GM12891 (cell line): ENCODE measurements at regions not wholly inside any gene's neighbourhood (a gene's known extent, or its start where the extent isn't known, plus 50 kb on each side); places are given as distances from the start of the nearest gene placed in this dataset.

ENCODE experiments used
- DNase-seq: peaks from one replicate; pipeline ENCODE4 v3.0.0; 2011; ENCODE audit warnings: low spot score; ENCODE audit not compliant: insufficient read length
- FAIRE-seq: peaks from 2 replicates; lab custom pipeline; 2011; peaks lifted over from hg19 to GRCh38; lab: Jason Lieb, UNC
- PAX5 ChIP-seq: IDR thresholded peaks from 2 replicates; pipeline ENCODE4 v1.6.1; 2011; ENCODE audit warnings: low read length, moderate library complexity, mild to moderate bottlenecking; ENCODE audit not compliant: insufficient read depth, severe bottlenecking
- POLR2A ChIP-seq: IDR thresholded peaks from 2 replicates; pipeline ENCODE4 v1.6.1; 2011; ENCODE audit warnings: low read depth, low read length, control low read depth
- POLR2AphosphoS5 ChIP-seq: IDR thresholded peaks from 2 replicates; pipeline ENCODE4 v1.6.1; 2011; ENCODE audit warnings: low read depth, low read length, control low read depth
- POU2F2 ChIP-seq: IDR thresholded peaks from 2 replicates; pipeline ENCODE4 v1.6.1; 2011; ENCODE audit warnings: low read depth, mild to moderate bottlenecking, control low read depth, low read length, moderate library complexity
- SPI1 ChIP-seq: IDR thresholded peaks from 2 replicates; pipeline ENCODE4 v1.6.1; 2011; ENCODE audit warnings: low read depth, low read length, control low read depth
- TAF1 ChIP-seq: IDR thresholded peaks from 2 replicates; pipeline ENCODE4 v1.6.1; 2011; ENCODE audit warnings: low read depth, low read length, control low read depth

DNA sequence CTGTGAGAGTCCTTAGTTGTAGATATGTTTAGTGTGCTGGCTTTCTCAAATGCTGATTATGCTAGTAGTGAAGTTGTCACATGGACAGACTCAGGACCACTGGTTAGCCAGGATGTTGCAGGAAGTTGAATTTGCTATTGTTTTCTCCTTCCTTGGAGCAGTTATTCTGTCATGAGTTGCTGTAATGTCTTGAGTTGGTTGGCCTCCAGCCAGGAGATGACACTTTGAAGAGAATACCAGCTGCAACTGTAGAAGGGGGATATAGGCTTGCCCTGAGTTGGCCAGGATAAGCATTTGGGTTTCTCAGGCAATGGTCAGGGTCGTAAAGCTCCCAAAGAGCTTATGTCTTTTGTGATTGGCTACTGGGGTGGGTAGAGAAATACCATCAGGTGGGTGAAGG is 206.7 kb downstream of the ZNF621 start:
- DNase-seq (no peak), FAIRE-seq (no peak)
- TF ChIP-seq PAX5 (no peak), SPI1 (no peak), TAF1 (no peak), POLR2AphosphoS5 (no peak), POU2F2 (no peak), POLR2A (no peak)

GRCh38 chr3:40736943-40737342 is 212.2 kb downstream of the ZNF621 start:
- DNase-seq = no peak
- no peak for TF ChIP-seq PAX5
- no peak for TF ChIP-seq POLR2AphosphoS5
- no peak for TF ChIP-seq SPI1
- TF ChIP-seq POLR2A = no peak
- no peak for TF ChIP-seq POU2F2
- no peak for TF ChIP-seq TAF1
- FAIRE-seq = no peak

GRCh38 chr3:40737343-40737742 is 212.6 kb downstream of the ZNF621 start:
- FAIRE-seq = no peak
- no peak for TF ChIP-seq POLR2AphosphoS5
- no peak for TF ChIP-seq POLR2A
- DNase-seq = no peak

GRCh38 chr3:40739971-40740370 is 215.2 kb downstream of the ZNF621 start:
- DNase-seq (no peak), FAIRE-seq (no peak)

DNA sequence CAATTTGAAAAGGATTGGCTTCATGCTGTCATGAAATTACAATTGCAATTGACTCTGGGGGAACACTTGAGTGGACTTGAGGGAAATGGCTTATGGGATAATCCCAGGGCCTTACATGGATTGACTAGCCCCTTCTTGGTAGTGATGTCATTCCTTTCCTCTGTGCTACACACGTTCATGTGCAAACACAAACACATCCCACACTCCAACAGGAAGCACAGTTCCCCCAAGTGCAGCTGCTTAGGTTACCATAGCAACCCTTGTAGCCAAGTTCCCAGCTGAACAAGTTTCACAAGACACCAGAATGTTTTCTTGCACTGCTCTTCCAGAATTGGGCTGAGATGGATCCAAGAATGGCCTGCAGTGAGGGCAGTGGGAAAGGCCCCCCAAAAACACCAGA is 217.0 kb downstream of the ZNF621 start:
- DNase-seq (no peak), FAIRE-seq (no peak)
- TF ChIP-seq TAF1 = no peak
- TF ChIP-seq POLR2AphosphoS5 = no peak
- no peak for TF ChIP-seq PAX5
- no peak for TF ChIP-seq SPI1
- TF ChIP-seq POLR2A = no peak

More at GRCh38 chr3:40739971-40740370, 215.2 kb downstream of the ZNF621 start:
- TF ChIP-seq SPI1 (no peak), TAF1 (no peak), POLR2AphosphoS5 (no peak), PAX5 (no peak), POLR2A (no peak), POU2F2 (no peak)

DNA sequence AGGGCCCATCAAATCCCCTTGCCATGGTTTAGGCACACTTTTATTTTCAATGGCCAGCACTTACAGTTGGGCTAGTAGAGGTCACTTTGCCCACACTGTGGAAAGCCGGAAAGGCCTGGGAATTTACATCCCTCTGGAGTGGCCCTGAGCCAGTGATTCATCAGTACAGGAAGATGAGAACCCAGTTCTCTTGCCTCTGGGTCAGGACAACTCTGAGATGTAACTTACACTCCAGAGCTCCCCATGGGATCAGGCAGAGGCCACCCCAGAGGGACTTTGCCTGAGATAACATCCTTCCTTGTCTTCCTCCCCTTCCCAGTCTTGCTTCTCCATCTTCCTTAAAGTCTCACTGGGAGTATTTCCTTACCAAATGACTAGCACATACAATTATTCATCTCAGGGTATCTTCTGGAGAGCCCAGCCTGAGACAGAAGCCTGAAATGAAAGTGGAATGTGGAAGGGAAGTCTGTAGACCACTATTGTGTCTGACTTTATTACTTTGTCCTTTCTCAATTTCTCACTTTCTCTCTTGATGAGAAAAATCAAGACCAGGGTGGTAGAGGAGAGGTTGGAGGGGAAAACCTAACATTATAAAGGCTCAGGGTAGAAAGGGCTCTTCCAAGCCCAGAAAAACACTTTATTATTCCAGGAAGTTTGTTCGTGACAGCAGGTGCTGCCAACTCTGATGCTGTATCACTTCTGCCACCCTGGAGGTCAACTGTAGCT is 220.8 kb downstream of the ZNF621 start:
- DNase-seq = no peak
- TF ChIP-seq SPI1 (no peak), PAX5 (no peak), POLR2A (no peak), POU2F2 (no peak), TAF1 (no peak)
- no peak for FAIRE-seq

GRCh38 chr3:40751666-40752065 is 226.9 kb downstream of the ZNF621 start:
- FAIRE-seq (no peak), DNase-seq (no peak)
- TF ChIP-seq POLR2AphosphoS5 (no peak), TAF1 (no peak), POU2F2 (no peak), PAX5 (no peak), POLR2A (no peak), SPI1 (no peak)

DNA sequence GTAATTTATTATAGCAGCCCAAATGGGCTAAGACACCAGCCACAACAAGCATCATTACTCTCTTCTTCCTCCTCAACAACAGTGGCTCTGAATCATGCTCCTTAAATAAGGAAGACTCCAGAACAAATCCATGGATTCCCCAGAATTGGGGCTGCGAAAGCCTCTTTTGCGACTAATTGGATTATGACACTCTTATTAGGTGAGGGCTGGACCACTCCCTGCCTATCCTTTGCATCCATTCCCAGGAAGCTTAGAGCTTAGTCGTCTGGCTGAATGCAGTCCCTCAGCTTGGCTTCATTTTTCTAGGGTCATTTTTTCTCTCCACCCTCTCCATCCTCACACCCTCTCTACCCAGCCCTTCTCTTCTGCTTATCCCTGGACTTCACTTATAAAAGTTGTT is 227.7 kb downstream of the ZNF621 start:
- DNase-seq (no peak), FAIRE-seq (no peak)
- TF ChIP-seq PAX5 = no peak
- TF ChIP-seq POU2F2 = no peak
- TF ChIP-seq SPI1 = no peak
- no peak for TF ChIP-seq TAF1
- no peak for TF ChIP-seq POLR2AphosphoS5
- no peak for TF ChIP-seq POLR2A

- FAIRE-seq (no peak), DNase-seq (no peak)
- TF ChIP-seq POU2F2 (no peak), POLR2A (no peak), POLR2AphosphoS5 (no peak)
Measured at GRCh38 chr3:40753291-40753770, 228.6 kb downstream of the ZNF621 start.

DNA sequence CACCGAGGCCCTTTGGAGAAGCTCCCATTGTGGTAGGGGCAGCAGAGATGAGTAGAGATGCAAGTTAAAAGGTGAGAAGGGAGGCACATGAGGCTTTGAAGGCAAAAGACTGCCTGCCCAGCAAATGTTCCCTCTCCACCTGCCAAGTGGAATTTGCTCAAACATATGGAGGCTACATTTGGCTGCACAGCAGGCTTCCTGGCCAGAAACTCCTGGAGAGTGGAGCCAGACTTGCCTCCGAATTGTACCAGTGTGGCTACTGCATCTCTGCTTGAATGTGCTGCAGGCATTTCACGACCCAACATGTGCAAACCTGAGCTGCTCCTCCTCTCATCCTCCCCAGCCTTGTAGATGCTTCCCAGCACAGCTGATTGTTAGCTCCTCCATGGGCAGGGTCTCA is 229.2 kb downstream of the ZNF621 start:
- TF ChIP-seq SPI1 = no peak
- TF ChIP-seq PAX5 = no peak
- TF ChIP-seq POLR2AphosphoS5 = no peak
- TF ChIP-seq POU2F2 = no peak
- TF ChIP-seq TAF1 = no peak
- no peak for TF ChIP-seq POLR2A
- FAIRE-seq (no peak), DNase-seq (no peak)
